HCEC 1CT (cell line): ENCODE measurements at regions not wholly inside any gene's neighbourhood (a gene's known extent, or its start where the extent isn't known, plus 50 kb on each side); places are given as distances from the start of the nearest gene placed in this dataset.
"Not testable (repeated sequence)": the region's sequence is repeated elsewhere in the genome, so short reads cannot be mapped to it uniquely, and the experiment has no call there.

Source experiments
- DNase-seq: peaks from one replicate; pipeline ENCODE4 v3.0.0-alpha.2; 2017

- DNase-seq: no peak
Measured at GRCh38 chr5:120923026-120923425, 458.9 kb downstream of the PRR16 start.

GRCh38 chr5:120926471-120926870 is 462.4 kb downstream of the PRR16 start:
- DNase-seq: no peak

GRCh38 chr5:120927950-120928530 is 463.9 kb downstream of the PRR16 start:
- no peak for DNase-seq

GRCh38 chr5:120932480-120932879 is 468.4 kb downstream of the PRR16 start:
- no peak for DNase-seq

- no peak for DNase-seq
Measured at GRCh38 chr5:120934031-120934430, 469.9 kb downstream of the PRR16 start.

- no peak for DNase-seq
Measured at GRCh38 chr5:120936652-120937051, 472.6 kb downstream of the PRR16 start.

GRCh38 chr5:120938604-120939003 is 474.5 kb downstream of the PRR16 start:
- no peak for DNase-seq

GRCh38 chr5:120942596-120943350 is 478.7 kb downstream of the PRR16 start:
- no peak for DNase-seq

- not testable (repeated sequence) for DNase-seq
Measured at GRCh38 chr5:120949596-120949995, 485.5 kb downstream of the PRR16 start.

- not testable (repeated sequence) for DNase-seq
Measured at GRCh38 chr5:120953445-120953844, 489.3 kb downstream of the PRR16 start.

- no peak for DNase-seq
Measured at GRCh38 chr5:120954255-120954654, 490.2 kb downstream of the PRR16 start.

- DNase-seq: no peak
Measured at GRCh38 chr5:120955795-120956194, 491.7 kb downstream of the PRR16 start.

- DNase-seq: no peak
Measured at GRCh38 chr5:120958877-120959485, 494.9 kb downstream of the PRR16 start.

- DNase-seq: no peak
Measured at GRCh38 chr5:120960510-120960909, 496.4 kb downstream of the PRR16 start.

- no peak for DNase-seq
Measured at GRCh38 chr5:120967366-120967765, 503.3 kb downstream of the PRR16 start.

- DNase-seq: no peak
Measured at GRCh38 chr5:120974690-120975089, 510.6 kb downstream of the PRR16 start.

GRCh38 chr5:120982351-120982750 is 518.3 kb downstream of the PRR16 start:
- peak; percentile 20 for DNase-seq

GRCh38 chr5:120985526-120985925 is 521.4 kb downstream of the PRR16 start:
- no peak for DNase-seq

GRCh38 chr5:120988491-120988890 is 524.4 kb downstream of the PRR16 start:
- DNase-seq: no peak

- no peak for DNase-seq
Measured at GRCh38 chr5:120988941-120989340, 524.8 kb downstream of the PRR16 start.

- DNase-seq: no peak
Measured at GRCh38 chr5:120991569-120991968, 527.5 kb downstream of the PRR16 start.

- DNase-seq: no peak
Measured at GRCh38 chr5:120994112-120994511, 530.0 kb downstream of the PRR16 start.

- DNase-seq: no peak
Measured at GRCh38 chr5:120999550-120999949, 535.5 kb downstream of the PRR16 start.

- peak; percentile 11 for DNase-seq
Measured at GRCh38 chr5:121006217-121006616, 542.1 kb downstream of the PRR16 start.
